B cell (primary cell): ENCODE measurements at regions not wholly inside any gene's neighbourhood (a gene's known extent, or its start where the extent isn't known, plus 50 kb on each side); places are given as distances from the start of the nearest gene placed in this dataset.
"Not testable (repeated sequence)": the region's sequence is repeated elsewhere in the genome, so short reads cannot be mapped to it uniquely, and the experiment has no call there.

ENCODE experiments used
- ATAC-seq: fragments of 200-7000 bp; cut with Tn5 transposase; one replicate; pipeline ENCODE4 v1.10.0; 2021; ENCODE audit warnings: low read depth, mild to moderate bottlenecking, moderate number of reproducible peaks, moderate library complexity
- CTCF ChIA-PET: fragments of 350-600 bp; sonication (Branson Sonifier 250); formaldehyde crosslinking; loops from one replicate; lab custom pipeline; 2021; ENCODE audit warnings: antibody characterized with exemption, inconsistent platforms; lab: Charles Lee
- POLR2A ChIA-PET: fragments of 350-600 bp; sonication (Branson Sonifier 250); formaldehyde crosslinking; loops from one replicate; lab custom pipeline; 2021; ENCODE audit warnings: antibody characterized with exemption; lab: Charles Lee
- DNase-seq: peaks from one replicate; pipeline ENCODE4 v3.0.0; 2013
- H2AFZ ChIP-seq: 2 replicates; pipeline ENCODE4 v1.6.1; 2012; ENCODE audit warnings: mild to moderate bottlenecking, low read depth, low read length; ENCODE audit not compliant: insufficient read depth, poor library complexity, severe bottlenecking
- H3K27ac ChIP-seq, 2 donors: 1 replicate in 1 of 2; 2 replicates in 1 of 2; pipeline ENCODE4 v1.5.1; 2012 to 2013; ENCODE audit warnings: low read length in 2 of 2, mild to moderate bottlenecking in 2 of 2, moderate library complexity in 1 of 2
- H3K27me3 ChIP-seq, 4 experiments: fragments of 200-600 bp in 1 of 4; sonication (generic) in 1 of 4; replicated peaks in 1 of 4; 1 replicate in 2 of 4; 2 replicates in 2 of 4; pipeline versions ENCODE4 v1.6.1 to v1.7.0; 2013 to 2016; ENCODE audit warnings: low read length in 3 of 4, mild to moderate bottlenecking in 2 of 4, mixed read lengths in 1 of 4, moderate library complexity in 1 of 4; ENCODE audit not compliant: insufficient read depth in 4 of 4, control insufficient read depth in 3 of 4; ENCODE audit errors: control extremely low read depth in 1 of 4
- H3K36me3 ChIP-seq, 2 experiments: replicated peaks in 1 of 2; 1 replicate in 1 of 2; 2 replicates in 1 of 2; pipeline versions ENCODE4 v1.6.1 to v1.7.1; 2013; ENCODE audit warnings: low read length in 1 of 2; ENCODE audit not compliant: insufficient read depth in 2 of 2, control insufficient read depth in 1 of 2; ENCODE audit errors: control extremely low read depth in 1 of 2, extremely low read depth in 1 of 2
- H3K4me1 ChIP-seq, 2 donors: fragments of 200-600 bp in 1 of 2; sonication (generic) in 1 of 2; 1 replicate in 1 of 2; 2 replicates in 1 of 2; pipeline versions ENCODE4 v1.5.1 to v1.6.1; 2013 to 2017; ENCODE audit warnings: low read length in 2 of 2; ENCODE audit not compliant: control insufficient read depth in 2 of 2, insufficient read depth in 2 of 2
- H3K4me2 ChIP-seq: replicated peaks from 2 replicates; pipeline ENCODE3; 2012; ENCODE audit warnings: mild to moderate bottlenecking, low read depth, low read length; ENCODE audit not compliant: poor library complexity, severe bottlenecking
- H3K4me3 ChIP-seq, 5 experiments: fragments of 200-600 bp in 1 of 5; sonication (generic) in 1 of 5; 1 replicate in 3 of 5; 2 replicates in 2 of 5; pipeline versions ENCODE4 v1.5.1 to v1.7.0; 2011 to 2016; ENCODE audit warnings: low read length in 4 of 5, mild to moderate bottlenecking in 4 of 5, low read depth in 2 of 5, control low read depth in 1 of 5, moderate library complexity in 1 of 5; ENCODE audit not compliant: insufficient read depth in 1 of 5; ENCODE audit errors: control extremely low read depth in 1 of 5, extremely low read depth in 1 of 5
- H3K79me2 ChIP-seq: fragments of 200-600 bp; sonication (generic); one replicate; pipeline ENCODE4 v1.6.0; 2016; ENCODE audit warnings: low read length; ENCODE audit not compliant: control insufficient read depth, insufficient read depth
- H3K9ac ChIP-seq: fragments of 200-600 bp; sonication (generic); 2 replicates; pipeline ENCODE4 v1.6.1; 2017; ENCODE audit warnings: mild to moderate bottlenecking, low read length, moderate library complexity
- H3K9me3 ChIP-seq, 3 donors: one replicate each; pipeline versions ENCODE4 v1.6.1 to v1.7.1; 2013; ENCODE audit warnings: low read length in 2 of 3; ENCODE audit not compliant: control insufficient read depth in 2 of 3, insufficient read depth in 1 of 3; ENCODE audit errors: control extremely low read depth in 1 of 3
- H4K20me1 ChIP-seq: 2 replicates; pipeline ENCODE4 v1.6.0; 2012; ENCODE audit warnings: mild to moderate bottlenecking, low read length; ENCODE audit not compliant: insufficient read depth, control insufficient read depth, poor library complexity, severe bottlenecking
- H3K27ac Mint-ChIP-seq: one replicate; pipeline ENCODE4 v1.8.0; 2021; ENCODE audit warnings: mixed read lengths
- H3K27me3 Mint-ChIP-seq: one replicate; pipeline ENCODE4 v1.8.0; 2021; ENCODE audit warnings: mixed read lengths
- H3K4me1 Mint-ChIP-seq: one replicate; pipeline ENCODE4 v1.8.0; 2021; ENCODE audit warnings: mixed read lengths
- H3K4me3 Mint-ChIP-seq: one replicate; pipeline ENCODE4 v1.8.0; 2021; ENCODE audit warnings: mixed read lengths
- H3K9me3 Mint-ChIP-seq: one replicate; pipeline ENCODE4 v1.8.0; 2022; ENCODE audit warnings: mixed read lengths; ENCODE audit not compliant: insufficient read depth
- CTCF ChIP-seq: fragments of 200-600 bp; IDR thresholded peaks from one replicate; pipeline ENCODE4 v1.8.0; 2022; ENCODE audit warnings: antibody characterized with exemption, mild to moderate bottlenecking
- EZH2 ChIP-seq: IDR thresholded peaks from 2 replicates; pipeline ENCODE4 v1.6.1; 2012; ENCODE audit warnings: borderline replicate concordance, low read depth, mild to moderate bottlenecking, moderate library complexity, low read length; ENCODE audit not compliant: insufficient read depth, poor library complexity, severe bottlenecking
- WGBS: methylation state at CpG from one replicate; pipeline ENCODE4 v1.1.5; 2013; ENCODE audit warnings: missing lambda C conversion rate; ENCODE audit not compliant: insufficient coverage; 5-methylcytosine and 5-hydroxymethylcytosine counted together
- intact Hi-C: fragments of 100-400 bp; cut with micrococcal nuclease; formaldehyde crosslinking; loops from one replicate; pipeline ENCODE4 v1.10.0; 2022

- no peak overlapping the region for H2AFZ ChIP-seq
- H3K36me3 ChIP-seq, result no peaks in the 10 kb centered on the region
- H3K9me3 ChIP-seq, result no peaks in the 10 kb centered on the region
- WGBS, result no CpG with 5 or more reads among the region's 4 CpGs
- H3K27ac ChIP-seq, result no peak overlapping the region
- intact Hi-C loops, result no loop called here
- no peaks in the 10 kb centered on the region for H3K4me1 ChIP-seq
- H3K4me3 ChIP-seq, result no peak overlapping the region
- H3K4me2 ChIP-seq, result no peak overlapping the region
- Mint-ChIP-seq H3K27me3 (no peaks in the 10 kb centered on the region), H3K4me1 (no peaks in the 10 kb centered on the region), H3K9me3 (no peaks in the 10 kb centered on the region), H3K4me3 (no peak overlapping the region), H3K27ac (no peak overlapping the region)
- H4K20me1 ChIP-seq, result no peaks in the 10 kb centered on the region
- no peaks in the 10 kb centered on the region for H3K79me2 ChIP-seq
- H3K9ac ChIP-seq, result no peak overlapping the region
- ChIA-PET CTCF (no interaction called here), POLR2A (no interaction called here)
- DNase-seq (no peak), ATAC-seq (no peak)
- TF ChIP-seq CTCF (no peak), EZH2 (no peak)
- no peaks in the 10 kb centered on the region for H3K27me3 ChIP-seq
Observed at GRCh38 chr11:87535513-87535912, 497.8 kb downstream of the TMEM135 start.

GRCh38 chr11:87531835-87532234 is 494.1 kb downstream of the TMEM135 start:
- DNase-seq, H4K20me1 ChIP-seq, intact Hi-C loops, CTCF ChIA-PET, H3K9me3 Mint-ChIP-seq, H3K27ac Mint-ChIP-seq, H3K27ac ChIP-seq, POLR2A ChIA-PET, H3K36me3 ChIP-seq, H3K4me1 ChIP-seq, H3K79me2 ChIP-seq, H3K4me3 ChIP-seq, H3K4me3 Mint-ChIP-seq, H3K27me3 ChIP-seq, H2AFZ ChIP-seq, H3K4me1 Mint-ChIP-seq, H3K27me3 Mint-ChIP-seq, ATAC-seq, H3K9ac ChIP-seq, H3K4me2 ChIP-seq: not testable (repeated sequence)
- H3K9me3 ChIP-seq, result peaks cover 0 to 12% (median 0%) of the 10 kb centered on the region in 3 donors
